HFFc6 (cell line): ENCODE measurements at regions not wholly inside any gene's neighbourhood (a gene's known extent, or its start where the extent isn't known, plus 50 kb on each side); places are given as distances from the start of the nearest gene placed in this dataset.

Experiments
- DNase-seq: peaks from one replicate; pipeline ENCODE4 v3.0.0-alpha.2; 2018
- H3K27ac Mint-ChIP-seq: 2 replicates; pipeline ENCODE4 v1.8.0; 2020; ENCODE audit warnings: mild to moderate bottlenecking, mixed read lengths
- H3K27me3 Mint-ChIP-seq: 2 replicates; pipeline ENCODE4 v1.8.0; 2021; ENCODE audit warnings: mild to moderate bottlenecking, moderate library complexity, mixed read lengths; ENCODE audit not compliant: insufficient read depth
- H3K36me3 Mint-ChIP-seq: 2 replicates; pipeline ENCODE4 v1.8.0; 2021; ENCODE audit warnings: low read depth, mixed read lengths
- H3K4me1 Mint-ChIP-seq: 2 replicates; pipeline ENCODE4 v1.8.0; 2020; ENCODE audit warnings: low read depth, mixed read lengths
- H3K4me3 Mint-ChIP-seq: 2 replicates; pipeline ENCODE4 v1.8.0; 2020; ENCODE audit warnings: mild to moderate bottlenecking, moderate library complexity, mixed read lengths
- H3K9me3 Mint-ChIP-seq: 2 replicates; pipeline ENCODE4 v1.8.0; 2020; ENCODE audit warnings: mild to moderate bottlenecking, mixed read lengths
- TF ChIP-seq, protein P1 (sequence below): fragments of 200-600 bp; sonication (generic); IDR thresholded peaks from 2 replicates; pipeline ENCODE4 v1.5.0; 2021; ENCODE audit warnings: antibody characterized with exemption, mild to moderate bottlenecking

DNA sequence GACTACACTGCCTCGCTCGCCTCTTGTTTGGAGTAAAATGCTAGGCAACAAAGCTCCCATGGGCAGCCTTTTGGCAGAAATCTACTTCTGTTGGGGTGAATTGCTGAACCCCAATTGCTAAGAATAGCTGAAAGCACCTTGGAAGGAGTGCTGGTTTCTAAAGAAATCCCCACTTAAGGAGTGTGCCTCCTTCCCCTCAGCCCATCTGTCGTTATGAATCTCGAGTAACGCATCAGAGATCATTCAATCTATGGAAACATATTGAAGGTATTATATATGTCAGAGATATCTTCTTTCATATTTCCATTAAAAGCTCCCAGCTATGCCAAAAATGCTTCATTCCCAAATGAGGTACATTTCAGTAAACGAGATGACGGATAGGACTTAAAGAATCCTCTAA, 229.6 kb upstream of the BLID start:
- TF ChIP-seq, protein P1, sequence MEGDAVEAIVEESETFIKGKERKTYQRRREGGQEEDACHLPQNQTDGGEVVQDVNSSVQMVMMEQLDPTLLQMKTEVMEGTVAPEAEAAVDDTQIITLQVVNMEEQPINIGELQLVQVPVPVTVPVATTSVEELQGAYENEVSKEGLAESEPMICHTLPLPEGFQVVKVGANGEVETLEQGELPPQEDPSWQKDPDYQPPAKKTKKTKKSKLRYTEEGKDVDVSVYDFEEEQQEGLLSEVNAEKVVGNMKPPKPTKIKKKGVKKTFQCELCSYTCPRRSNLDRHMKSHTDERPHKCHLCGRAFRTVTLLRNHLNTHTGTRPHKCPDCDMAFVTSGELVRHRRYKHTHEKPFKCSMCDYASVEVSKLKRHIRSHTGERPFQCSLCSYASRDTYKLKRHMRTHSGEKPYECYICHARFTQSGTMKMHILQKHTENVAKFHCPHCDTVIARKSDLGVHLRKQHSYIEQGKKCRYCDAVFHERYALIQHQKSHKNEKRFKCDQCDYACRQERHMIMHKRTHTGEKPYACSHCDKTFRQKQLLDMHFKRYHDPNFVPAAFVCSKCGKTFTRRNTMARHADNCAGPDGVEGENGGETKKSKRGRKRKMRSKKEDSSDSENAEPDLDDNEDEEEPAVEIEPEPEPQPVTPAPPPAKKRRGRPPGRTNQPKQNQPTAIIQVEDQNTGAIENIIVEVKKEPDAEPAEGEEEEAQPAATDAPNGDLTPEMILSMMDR: no peak
- Mint-ChIP-seq H3K4me1 (peaks cover 33% of the 10 kb centered on the region), H3K9me3 (no peaks in the 10 kb centered on the region), H3K4me3 (no peak overlapping the region), H3K36me3 (no peaks in the 10 kb centered on the region), H3K27ac (no peak overlapping the region), H3K27me3 (peaks cover 28% of the 10 kb centered on the region)
- no peak for DNase-seq

- TF ChIP-seq, protein P1: no peak
- H3K4me3 Mint-ChIP-seq: peak overlapping the region; percentile 6; the same call in 1 of the 2 replicates
- peaks cover 25% of the 10 kb centered on the region for H3K27me3 Mint-ChIP-seq
- DNase-seq: peak; percentile 86
- peaks cover 33% of the 10 kb centered on the region for H3K4me1 Mint-ChIP-seq
- no peaks in the 10 kb centered on the region for H3K36me3 Mint-ChIP-seq
- no peaks in the 10 kb centered on the region for H3K9me3 Mint-ChIP-seq
- peak overlapping the region; percentile 33 for H3K27ac Mint-ChIP-seq
Measured at GRCh38 chr11:122344215-122344614, 228.2 kb upstream of the BLID start.

GRCh38 chr11:122343210-122343609, 227.2 kb upstream of the BLID start:
- H3K4me3 Mint-ChIP-seq: no peak overlapping the region
- DNase-seq: peak; percentile 50
- no peaks in the 10 kb centered on the region for H3K9me3 Mint-ChIP-seq
- H3K36me3 Mint-ChIP-seq: no peaks in the 10 kb centered on the region
- H3K27ac Mint-ChIP-seq: peak overlapping the region; percentile 4; the same call in 1 of the 2 replicates
- TF ChIP-seq, protein P1: no peak
- peaks cover 33% of the 10 kb centered on the region for H3K4me1 Mint-ChIP-seq
- H3K27me3 Mint-ChIP-seq: peaks cover 17% of the 10 kb centered on the region

DNA sequence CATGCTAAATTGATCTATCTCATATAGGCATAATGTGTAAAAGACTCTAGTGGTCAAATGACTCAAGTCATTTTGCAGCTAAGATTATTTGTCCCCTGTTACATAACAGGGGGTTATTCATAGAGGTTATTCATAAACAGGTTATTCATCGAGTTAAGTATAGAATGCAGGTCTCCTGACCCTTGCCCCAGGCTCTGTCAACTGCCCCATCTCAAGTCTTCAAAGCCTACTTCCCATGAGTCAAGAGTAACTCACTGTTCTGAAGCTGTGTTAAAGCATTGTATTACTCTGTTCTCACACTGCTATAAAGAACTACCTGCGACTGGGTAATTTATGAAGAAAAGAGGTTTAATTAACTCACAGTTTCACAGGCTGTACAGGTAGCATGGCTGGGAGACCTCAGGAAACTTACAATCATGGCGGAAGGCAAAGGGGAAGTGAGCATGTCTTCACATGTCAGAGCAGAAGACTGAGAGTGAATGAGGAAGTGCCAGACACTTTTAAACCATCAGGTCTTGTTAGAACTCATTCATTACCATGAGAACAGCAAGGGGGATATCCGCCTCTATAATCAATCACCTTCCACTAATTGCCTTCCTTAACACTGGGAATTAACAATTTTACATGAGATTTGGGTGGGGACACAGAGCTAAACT, 226.2 kb upstream of the BLID start:
- H3K9me3 Mint-ChIP-seq: no peaks in the 10 kb centered on the region
- no peak for DNase-seq
- H3K27me3 Mint-ChIP-seq: peaks cover 15% of the 10 kb centered on the region
- no peak overlapping the region for H3K4me3 Mint-ChIP-seq
- H3K4me1 Mint-ChIP-seq: peaks cover 33% of the 10 kb centered on the region
- TF ChIP-seq, protein P1: no peak
- no peak overlapping the region for H3K27ac Mint-ChIP-seq
- H3K36me3 Mint-ChIP-seq: no peaks in the 10 kb centered on the region

- Mint-ChIP-seq H3K27me3 (peaks cover 18% of the 10 kb centered on the region), H3K4me1 (peaks cover 33% of the 10 kb centered on the region), H3K9me3 (no peaks in the 10 kb centered on the region), H3K27ac (no peak overlapping the region), H3K36me3 (no peaks in the 10 kb centered on the region), H3K4me3 (no peak overlapping the region)
- DNase-seq: no peak
- TF ChIP-seq, protein P1: no peak
Measured at GRCh38 chr11:122341477-122341876, 225.5 kb upstream of the BLID start.
